HEK293 (cell line): ENCODE measurements at regions not wholly inside any gene's neighbourhood (a gene's known extent, or its start where the extent isn't known, plus 50 kb on each side); places are given as distances from the start of the nearest gene placed in this dataset.

ENCODE experiments used
- CTCF ChIA-PET: fragments of 350-600 bp; formaldehyde crosslinking; extraction: SDS; loops from one replicate; lab custom pipeline; 2021; ENCODE audit warnings: antibody characterized with exemption; lab: Yijun Ruan, JAX
- POLR2A ChIA-PET: fragments of 300-600 bp; formaldehyde crosslinking; extraction: SDS; loops from one replicate; lab custom pipeline; 2020; ENCODE audit warnings: antibody characterized with exemption, inconsistent platforms; lab: Yijun Ruan, JAX
- H3K27ac ChIP-seq: fragments of 200-500 bp; sonication (Bioruptor generic); 2 replicates; pipeline ENCODE4 v1.5.1; 2014; ENCODE audit warnings: low read depth, low read length, control low read depth, inconsistent platforms; ENCODE audit errors: extremely low read depth
- H3K36me3 ChIP-seq, 2 experiments: fragments of 200-500 bp in 1 of 2; sonication (Bioruptor generic) in 1 of 2; 1 replicate in 1 of 2; 2 replicates in 1 of 2; pipeline ENCODE4 v1.5.1; 2014 to 2017; ENCODE audit warnings: inconsistent platforms in 2 of 2, low read length in 2 of 2; ENCODE audit not compliant: control insufficient read depth in 2 of 2, insufficient read depth in 1 of 2
- H3K4me1 ChIP-seq: fragments of 200-500 bp; sonication (Bioruptor generic); 2 replicates; pipeline ENCODE4 v1.5.1; 2014; ENCODE audit warnings: mild to moderate bottlenecking, low read length, inconsistent platforms; ENCODE audit not compliant: control insufficient read depth, insufficient read depth
- H3K4me3 ChIP-seq: 2 replicates; pipeline ENCODE4 v1.5.1; 2011; ENCODE audit warnings: low read depth, mild to moderate bottlenecking, control low read depth, low read length, moderate library complexity
- H3K9me3 ChIP-seq: fragments of 200-500 bp; sonication (Bioruptor generic); 2 replicates; pipeline ENCODE4 v1.5.1; 2014; ENCODE audit warnings: low read depth, low read length, inconsistent platforms; ENCODE audit not compliant: control insufficient read depth, insufficient read depth
- BCL11B ChIP-seq: fragments of 450-650 bp; formaldehyde crosslinking; IDR thresholded peaks from 2 replicates; pipeline ENCODE4 v1.5.1; 2016; ENCODE audit warnings: low read depth, missing biosample characterization, missing genetic modification characterization
- FEZF1 ChIP-seq: fragments of 450-650 bp; formaldehyde crosslinking; IDR thresholded peaks from 2 replicates; pipeline ENCODE4 v1.5.1; 2016; ENCODE audit warnings: missing biosample characterization, missing genetic modification characterization
- KLF1 ChIP-seq: fragments of 450-650 bp; formaldehyde crosslinking; IDR thresholded peaks from 2 replicates; pipeline ENCODE4 v1.5.1; 2016; ENCODE audit warnings: missing biosample characterization, missing genetic modification characterization
- ZBTB20 ChIP-seq: fragments of 450-650 bp; formaldehyde crosslinking; IDR thresholded peaks from 2 replicates; pipeline ENCODE4 v1.5.1; 2016; ENCODE audit warnings: missing biosample characterization, missing genetic modification characterization
- ZNF114 ChIP-seq: fragments of 450-650 bp; formaldehyde crosslinking; IDR thresholded peaks from 2 replicates; pipeline ENCODE4 v1.5.0; 2017; ENCODE audit warnings: missing biosample characterization, missing genetic modification characterization
- ZNF248 ChIP-seq: fragments of 450-650 bp; formaldehyde crosslinking; IDR thresholded peaks from 2 replicates; pipeline ENCODE4 v1.5.1; 2017; ENCODE audit warnings: missing biosample characterization, missing genetic modification characterization
- ZNF302 ChIP-seq: fragments of 450-650 bp; formaldehyde crosslinking; IDR thresholded peaks from 2 replicates; pipeline ENCODE4 v1.5.1; 2016; ENCODE audit warnings: missing biosample characterization, missing genetic modification characterization, low read depth
- ZNF624 ChIP-seq: fragments of 450-650 bp; formaldehyde crosslinking; IDR thresholded peaks from 2 replicates; pipeline ENCODE4 v1.5.1; 2017; ENCODE audit warnings: missing biosample characterization, missing genetic modification characterization
- ZNF768 ChIP-seq: fragments of 450-650 bp; formaldehyde crosslinking; IDR thresholded peaks from 2 replicates; pipeline ENCODE4 v1.5.1; 2018; ENCODE audit warnings: missing biosample characterization, mild to moderate bottlenecking, missing genetic modification characterization
- ZNF776 ChIP-seq: fragments of 450-650 bp; formaldehyde crosslinking; IDR thresholded peaks from 2 replicates; pipeline ENCODE4 v1.5.0; 2017; ENCODE audit warnings: missing biosample characterization, missing genetic modification characterization, borderline replicate concordance
- ZNF837 ChIP-seq: fragments of 450-650 bp; formaldehyde crosslinking; IDR thresholded peaks from 2 replicates; pipeline ENCODE4 v1.5.1; 2016; ENCODE audit warnings: missing biosample characterization, missing genetic modification characterization
- TF ChIP-seq, protein P1 (sequence below): fragments of 450-650 bp; formaldehyde crosslinking; IDR thresholded peaks from 2 replicates; pipeline ENCODE4 v1.5.1; 2016; ENCODE audit warnings: missing biosample characterization, missing genetic modification characterization, borderline replicate concordance
- TF ChIP-seq, protein P2 (sequence below): fragments of 450-650 bp; formaldehyde crosslinking; IDR thresholded peaks from 2 replicates; pipeline ENCODE4 v1.5.1; 2016; ENCODE audit warnings: missing biosample characterization, missing genetic modification characterization, borderline replicate concordance
- TF ChIP-seq, protein P3 (sequence below): fragments of 450-650 bp; formaldehyde crosslinking; IDR thresholded peaks from 2 replicates; pipeline ENCODE4 v1.5.0; 2017; ENCODE audit warnings: missing biosample characterization, missing genetic modification characterization, borderline replicate concordance

DNA sequence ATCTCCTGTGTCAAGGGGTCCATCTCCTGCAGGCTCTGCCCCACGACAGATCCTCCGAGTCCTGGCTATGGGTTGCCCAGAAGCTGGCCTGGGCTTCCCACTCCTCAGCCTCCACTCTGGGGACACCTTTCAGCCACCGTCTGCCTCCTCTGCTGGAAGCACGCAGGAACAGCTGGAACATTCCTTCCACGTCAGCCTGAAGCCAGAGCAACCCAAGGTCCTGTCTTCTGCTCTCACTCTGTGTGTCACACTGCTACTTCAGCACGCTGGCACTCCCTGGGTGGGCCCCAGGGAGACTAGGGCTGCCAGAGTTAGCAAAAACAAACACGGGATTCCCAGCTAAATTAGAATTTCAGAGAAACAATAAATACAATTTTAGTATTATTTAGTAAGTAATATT, 148.8 kb downstream of the HRH4 start:
- CTCF ChIA-PET, result interaction anchor here (1.0 kb wide), 2 partner anchors 9 to 267 kb away, joined by 3 to 4 read pairs; no protein-coding TSS in a partner anchor
- no peaks in the 10 kb centered on the region for H3K9me3 ChIP-seq
- H3K4me1 ChIP-seq, result no peaks in the 10 kb centered on the region
- TF ChIP-seq ZBTB20 (tag by site-specific recombination) (no peak), ZNF768 (no peak), ZNF837 (tag by site-specific recombination) (no peak)
- TF ChIP-seq, protein P1, sequence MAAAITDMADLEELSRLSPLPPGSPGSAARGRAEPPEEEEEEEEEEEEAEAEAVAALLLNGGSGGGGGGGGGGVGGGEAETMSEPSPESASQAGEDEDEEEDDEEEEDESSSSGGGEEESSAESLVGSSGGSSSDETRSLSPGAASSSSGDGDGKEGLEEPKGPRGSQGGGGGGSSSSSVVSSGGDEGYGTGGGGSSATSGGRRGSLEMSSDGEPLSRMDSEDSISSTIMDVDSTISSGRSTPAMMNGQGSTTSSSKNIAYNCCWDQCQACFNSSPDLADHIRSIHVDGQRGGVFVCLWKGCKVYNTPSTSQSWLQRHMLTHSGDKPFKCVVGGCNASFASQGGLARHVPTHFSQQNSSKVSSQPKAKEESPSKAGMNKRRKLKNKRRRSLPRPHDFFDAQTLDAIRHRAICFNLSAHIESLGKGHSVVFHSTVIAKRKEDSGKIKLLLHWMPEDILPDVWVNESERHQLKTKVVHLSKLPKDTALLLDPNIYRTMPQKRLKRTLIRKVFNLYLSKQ, result no peak
- POLR2A ChIA-PET, result no interaction called here
- no peak overlapping the region for H3K4me3 ChIP-seq
- no peak overlapping the region for H3K27ac ChIP-seq
- H3K36me3 ChIP-seq, result no peaks in the 10 kb centered on the region

DNA sequence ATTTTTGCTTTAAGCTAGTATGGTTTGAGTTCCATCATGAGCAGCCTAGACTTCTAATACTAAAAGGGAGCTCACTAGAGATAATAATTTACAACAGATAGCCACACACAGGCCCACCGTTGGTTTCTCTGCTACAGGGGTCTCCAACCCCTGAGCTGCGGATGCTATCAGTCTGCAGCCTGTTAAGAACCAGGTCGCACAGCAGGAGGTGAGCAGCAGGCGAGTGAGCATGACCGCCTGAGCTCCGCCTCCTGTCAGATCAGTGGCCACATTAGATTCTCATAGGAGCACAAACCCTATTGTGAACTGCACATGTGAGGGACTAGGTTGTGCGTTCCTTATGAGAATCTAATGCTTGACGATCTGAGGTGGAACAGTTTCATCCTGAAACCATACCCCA, 150.6 kb downstream of the HRH4 start:
- Histone ChIP-seq H3K4me3 (no peak overlapping the region), H3K4me1 (no peaks in the 10 kb centered on the region), H3K9me3 (no peaks in the 10 kb centered on the region)
- POLR2A ChIA-PET, result no interaction called here
- no peak for TF ChIP-seq ZNF248 (tag by site-specific recombination)
- TF ChIP-seq BCL11B (tag by site-specific recombination), result no peak
- TF ChIP-seq ZNF302, result no peak
- no peak for TF ChIP-seq ZNF624 (tag by site-specific recombination)
- no peak for TF ChIP-seq KLF1 (tag by site-specific recombination)
- TF ChIP-seq, protein P2, sequence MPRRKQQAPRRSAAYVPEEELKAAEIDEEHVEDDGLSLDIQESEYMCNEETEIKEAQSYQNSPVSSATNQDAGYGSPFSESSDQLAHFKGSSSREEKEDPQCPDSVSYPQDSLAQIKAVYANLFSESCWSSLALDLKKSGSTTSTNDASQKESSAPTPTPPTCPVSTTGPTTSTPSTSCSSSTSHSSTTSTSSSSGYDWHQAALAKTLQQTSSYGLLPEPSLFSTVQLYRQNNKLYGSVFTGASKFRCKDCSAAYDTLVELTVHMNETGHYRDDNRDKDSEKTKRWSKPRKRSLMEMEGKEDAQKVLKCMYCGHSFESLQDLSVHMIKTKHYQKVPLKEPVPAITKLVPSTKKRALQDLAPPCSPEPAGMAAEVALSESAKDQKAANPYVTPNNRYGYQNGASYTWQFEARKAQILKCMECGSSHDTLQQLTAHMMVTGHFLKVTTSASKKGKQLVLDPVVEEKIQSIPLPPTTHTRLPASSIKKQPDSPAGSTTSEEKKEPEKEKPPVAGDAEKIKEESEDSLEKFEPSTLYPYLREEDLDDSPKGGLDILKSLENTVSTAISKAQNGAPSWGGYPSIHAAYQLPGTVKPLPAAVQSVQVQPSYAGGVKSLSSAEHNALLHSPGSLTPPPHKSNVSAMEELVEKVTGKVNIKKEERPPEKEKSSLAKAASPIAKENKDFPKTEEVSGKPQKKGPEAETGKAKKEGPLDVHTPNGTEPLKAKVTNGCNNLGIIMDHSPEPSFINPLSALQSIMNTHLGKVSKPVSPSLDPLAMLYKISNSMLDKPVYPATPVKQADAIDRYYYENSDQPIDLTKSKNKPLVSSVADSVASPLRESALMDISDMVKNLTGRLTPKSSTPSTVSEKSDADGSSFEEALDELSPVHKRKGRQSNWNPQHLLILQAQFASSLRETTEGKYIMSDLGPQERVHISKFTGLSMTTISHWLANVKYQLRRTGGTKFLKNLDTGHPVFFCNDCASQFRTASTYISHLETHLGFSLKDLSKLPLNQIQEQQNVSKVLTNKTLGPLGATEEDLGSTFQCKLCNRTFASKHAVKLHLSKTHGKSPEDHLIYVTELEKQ (tag by site-specific recombination), result no peak
- no peak for TF ChIP-seq FEZF1 (tag by site-specific recombination)
- no peak for TF ChIP-seq ZNF776 (tag by site-specific recombination)
- TF ChIP-seq ZNF114 (tag by site-specific recombination), result no peak
- TF ChIP-seq, protein P3, sequence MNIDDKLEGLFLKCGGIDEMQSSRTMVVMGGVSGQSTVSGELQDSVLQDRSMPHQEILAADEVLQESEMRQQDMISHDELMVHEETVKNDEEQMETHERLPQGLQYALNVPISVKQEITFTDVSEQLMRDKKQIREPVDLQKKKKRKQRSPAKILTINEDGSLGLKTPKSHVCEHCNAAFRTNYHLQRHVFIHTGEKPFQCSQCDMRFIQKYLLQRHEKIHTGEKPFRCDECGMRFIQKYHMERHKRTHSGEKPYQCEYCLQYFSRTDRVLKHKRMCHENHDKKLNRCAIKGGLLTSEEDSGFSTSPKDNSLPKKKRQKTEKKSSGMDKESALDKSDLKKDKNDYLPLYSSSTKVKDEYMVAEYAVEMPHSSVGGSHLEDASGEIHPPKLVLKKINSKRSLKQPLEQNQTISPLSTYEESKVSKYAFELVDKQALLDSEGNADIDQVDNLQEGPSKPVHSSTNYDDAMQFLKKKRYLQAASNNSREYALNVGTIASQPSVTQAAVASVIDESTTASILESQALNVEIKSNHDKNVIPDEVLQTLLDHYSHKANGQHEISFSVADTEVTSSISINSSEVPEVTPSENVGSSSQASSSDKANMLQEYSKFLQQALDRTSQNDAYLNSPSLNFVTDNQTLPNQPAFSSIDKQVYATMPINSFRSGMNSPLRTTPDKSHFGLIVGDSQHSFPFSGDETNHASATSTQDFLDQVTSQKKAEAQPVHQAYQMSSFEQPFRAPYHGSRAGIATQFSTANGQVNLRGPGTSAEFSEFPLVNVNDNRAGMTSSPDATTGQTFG, result no peak
- TF ChIP-seq, all 188 proteins: peak for 0
- no peaks in the 10 kb centered on the region for H3K36me3 ChIP-seq
- CTCF ChIA-PET, result interaction anchor here (1.1 to 1.5 kb wide), 2 partner anchors 11 to 116 kb away, joined by 6 to 7 read pairs; no protein-coding TSS in a partner anchor
- H3K27ac ChIP-seq, result no peak overlapping the region
